MM.1S (cell line): ENCODE measurements at regions not wholly inside any gene's neighbourhood (a gene's known extent, or its start where the extent isn't known, plus 50 kb on each side); places are given as distances from the start of the nearest gene placed in this dataset.

Experiments used
- DNase-seq: peaks from one replicate; pipeline ENCODE4 v3.0.0-alpha.2; 2015
- H2AFZ ChIP-seq: fragments of 300-600 bp; sonication (generic); 2 replicates; pipeline ENCODE4 v1.6.0; 2016; ENCODE audit warnings: antibody characterized with exemption, low read length
- H3F3A ChIP-seq: fragments of 300-600 bp; sonication (generic); 2 replicates; pipeline ENCODE4 v1.6.1; 2016; ENCODE audit warnings: mild to moderate bottlenecking, antibody characterized with exemption, low read length, moderate library complexity, mixed read lengths; ENCODE audit not compliant: insufficient read depth
- H3K27ac ChIP-seq: fragments of 300-600 bp; sonication (generic); 2 replicates; pipeline ENCODE4 v1.5.1; 2016; ENCODE audit warnings: mild to moderate bottlenecking, low read length
- H3K27me3 ChIP-seq: fragments of 300-600 bp; sonication (generic); replicated peaks from 2 replicates; pipeline ENCODE4 v1.6.0; 2016; ENCODE audit warnings: low read length; ENCODE audit not compliant: insufficient read depth
- H3K36me3 ChIP-seq: fragments of 300-600 bp; sonication (generic); replicated peaks from 2 replicates; pipeline ENCODE4 v1.6.1; 2016; ENCODE audit warnings: mild to moderate bottlenecking, low read length, mixed read lengths; ENCODE audit not compliant: insufficient read depth
- H3K4me1 ChIP-seq: fragments of 300-600 bp; sonication (generic); 2 replicates; pipeline ENCODE4 v1.6.1; 2016; ENCODE audit warnings: low read length, mixed read lengths
- H3K4me2 ChIP-seq: fragments of 300-600 bp; sonication (generic); 2 replicates; pipeline ENCODE4 v1.6.0; 2016; ENCODE audit warnings: low read depth, low read length
- H3K4me3 ChIP-seq: fragments of 300-600 bp; sonication (generic); 2 replicates; pipeline ENCODE4 v1.5.1; 2016; ENCODE audit warnings: low read length, mixed read lengths
- H3K79me2 ChIP-seq: fragments of 300-600 bp; sonication (generic); 2 replicates; pipeline ENCODE4 v1.6.1; 2016; ENCODE audit warnings: mixed run types, low read length, mixed read lengths
- H3K9ac ChIP-seq: fragments of 300-600 bp; sonication (generic); 2 replicates; pipeline ENCODE4 v1.6.1; 2016; ENCODE audit warnings: low read length, mixed read lengths
- H3K9me2 ChIP-seq: fragments of 300-600 bp; sonication (generic); replicated peaks from 2 replicates; pipeline ENCODE4 v1.6.1; 2016; ENCODE audit warnings: mild to moderate bottlenecking, low read length, mixed read lengths; ENCODE audit not compliant: insufficient read depth
- H3K9me3 ChIP-seq: fragments of 300-600 bp; sonication (generic); replicated peaks from 2 replicates; pipeline ENCODE4 v1.6.1; 2016; ENCODE audit warnings: mild to moderate bottlenecking, low read length, mixed read lengths; ENCODE audit not compliant: insufficient read depth
- H4K20me1 ChIP-seq: fragments of 300-600 bp; sonication (generic); 2 replicates; pipeline ENCODE4 v1.6.1; 2016; ENCODE audit warnings: mild to moderate bottlenecking, low read length, moderate library complexity, mixed read lengths; ENCODE audit not compliant: insufficient read depth
- CTCF ChIP-seq: fragments of 300-600 bp; sonication (generic); IDR thresholded peaks from 2 replicates; pipeline ENCODE4 v1.5.1; 2016; ENCODE audit warnings: antibody characterized with exemption, low read length, mixed read lengths
- EZH2 ChIP-seq: fragments of 300-600 bp; sonication (generic); optimal IDR thresholded peaks from 2 replicates; pipeline ENCODE3; 2017; ENCODE audit warnings: low read depth, mild to moderate bottlenecking, antibody characterized with exemption, low read length, mixed read lengths
- EZH2phosphoT487 ChIP-seq: fragments of 300-600 bp; sonication (generic); IDR thresholded peaks from 2 replicates; pipeline ENCODE4 v1.6.1; 2018; ENCODE audit warnings: antibody characterized with exemption, low read length

DNA sequence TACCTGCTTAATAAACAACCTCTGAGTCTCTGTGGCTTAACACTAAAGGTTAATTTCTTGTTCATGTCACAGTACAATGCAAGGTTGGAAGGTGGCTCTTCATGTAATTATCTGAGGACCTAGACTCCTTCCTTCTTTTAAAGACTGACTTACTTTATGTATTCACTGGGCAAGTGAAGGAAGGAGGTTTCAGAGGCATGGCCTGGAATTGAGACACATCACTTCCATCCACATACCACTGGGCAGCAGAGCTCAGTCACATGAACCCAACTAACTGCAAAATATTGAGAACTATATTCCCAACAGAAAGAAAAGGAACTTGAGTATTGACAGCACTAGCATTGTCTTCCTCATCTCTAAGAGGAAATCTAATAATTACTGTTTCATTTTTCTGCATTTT lies 57.5 kb upstream of the FN1 start:
- DNase-seq: no peak
- Histone ChIP-seq H4K20me1 (no peaks in the 10 kb centered on the region), H2AFZ (no peak overlapping the region), H3F3A (no peaks in the 10 kb centered on the region), H3K4me1 (no peaks in the 10 kb centered on the region), H3K9ac (no peak overlapping the region), H3K36me3 (no peaks in the 10 kb centered on the region), H3K9me2 (no peaks in the 10 kb centered on the region), H3K4me2 (no peak overlapping the region), H3K27ac (no peak overlapping the region), H3K79me2 (no peaks in the 10 kb centered on the region), H3K27me3 (no peaks in the 10 kb centered on the region), H3K4me3 (no peak overlapping the region), H3K9me3 (no peaks in the 10 kb centered on the region)
- TF ChIP-seq CTCF (no peak), EZH2phosphoT487 (no peak), EZH2 (no peak)

- Histone ChIP-seq H4K20me1 (no peaks in the 10 kb centered on the region), H2AFZ (no peak overlapping the region), H3K4me3 (no peak overlapping the region), H3K9me2 (no peaks in the 10 kb centered on the region), H3K27me3 (no peaks in the 10 kb centered on the region), H3K9ac (no peak overlapping the region), H3K4me1 (no peaks in the 10 kb centered on the region), H3F3A (no peaks in the 10 kb centered on the region), H3K9me3 (no peaks in the 10 kb centered on the region), H3K27ac (no peak overlapping the region), H3K79me2 (no peaks in the 10 kb centered on the region), H3K4me2 (no peak overlapping the region), H3K36me3 (no peaks in the 10 kb centered on the region)
- TF ChIP-seq CTCF (no peak), EZH2phosphoT487 (no peak), EZH2 (no peak)
- no peak for DNase-seq
Observed at GRCh38 chr2:215489288-215489848, 53.5 kb upstream of the FN1 start.

DNA sequence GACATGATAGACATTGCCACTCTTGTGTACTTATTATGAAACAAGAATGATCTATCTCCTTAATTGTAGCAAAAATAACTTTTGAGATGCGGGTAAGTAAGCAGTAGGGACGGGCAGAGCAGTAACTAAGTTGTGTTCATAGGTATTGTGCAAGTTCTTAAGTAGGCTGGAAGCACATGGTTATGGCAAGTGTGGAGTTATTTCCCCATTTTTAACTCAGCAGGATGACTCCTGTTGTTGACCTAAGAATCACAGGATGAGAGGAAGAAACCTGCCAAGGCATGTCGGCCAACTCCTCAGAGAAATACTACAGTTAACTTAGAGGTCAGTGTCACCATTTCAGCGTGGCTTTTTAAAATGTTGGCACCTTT lies 51.1 kb upstream of the FN1 start:
- Histone ChIP-seq H3K9ac (no peak overlapping the region), H3K27ac (no peak overlapping the region), H4K20me1 (no peaks in the 10 kb centered on the region), H3K4me3 (no peak overlapping the region), H3K4me1 (no peaks in the 10 kb centered on the region), H3K9me3 (no peaks in the 10 kb centered on the region), H3K36me3 (no peaks in the 10 kb centered on the region), H3K79me2 (no peaks in the 10 kb centered on the region), H2AFZ (no peak overlapping the region), H3K9me2 (no peaks in the 10 kb centered on the region), H3F3A (no peaks in the 10 kb centered on the region), H3K4me2 (no peak overlapping the region), H3K27me3 (no peaks in the 10 kb centered on the region)
- no peak for DNase-seq
- TF ChIP-seq CTCF: no peak
- no peak for TF ChIP-seq EZH2phosphoT487
- TF ChIP-seq EZH2: no peak
